GDM1 (cell line): ENCODE measurements at regions not wholly inside any gene's neighbourhood (a gene's known extent, or its start where the extent isn't known, plus 50 kb on each side); places are given as distances from the start of the nearest gene placed in this dataset.
"Not testable (repeated sequence)": the region's sequence is repeated elsewhere in the genome, so short reads cannot be mapped to it uniquely, and the experiment has no call there.

Source experiments
- DNase-seq: peaks from one replicate; lab custom pipeline; 2025; lab: John Stamatoyannopoulos, UW

DNA sequence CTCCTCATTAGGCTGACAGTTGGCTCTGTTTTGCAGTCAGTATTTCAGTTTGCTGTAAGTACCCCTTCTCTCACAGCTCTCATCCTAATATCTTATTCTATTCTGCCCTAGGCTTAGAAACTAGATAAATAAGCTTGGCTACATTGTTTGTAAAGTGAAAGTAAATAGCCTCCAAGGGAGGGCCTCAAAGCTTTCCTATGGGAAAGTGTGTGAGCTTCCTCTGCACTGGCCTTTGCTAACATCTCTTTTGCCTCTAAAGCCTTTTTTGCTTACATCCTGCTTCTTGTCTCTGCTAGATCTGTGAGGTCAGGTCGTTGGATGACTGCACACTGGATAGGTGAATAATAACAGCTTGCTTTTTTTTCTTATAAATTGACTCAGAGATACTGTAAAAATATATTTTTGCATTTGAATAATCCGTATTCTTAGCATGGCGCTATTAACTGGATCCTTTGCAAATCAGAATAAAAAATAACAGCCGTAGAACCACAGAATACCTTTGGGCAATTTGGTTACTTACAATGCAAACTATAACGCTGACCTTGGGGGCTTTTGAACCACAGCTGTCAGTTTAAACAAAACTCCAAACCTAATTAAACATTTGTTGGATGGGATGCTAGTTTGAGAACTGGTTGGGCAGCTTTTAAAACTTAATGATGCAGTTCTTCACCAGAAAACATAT is 55.1 kb downstream of the TTC6 start:
- DNase-seq, result no peak

GRCh38 chr14:37652042-37652441 is 56.6 kb downstream of the TTC6 start:
- DNase-seq, result no peak

DNA sequence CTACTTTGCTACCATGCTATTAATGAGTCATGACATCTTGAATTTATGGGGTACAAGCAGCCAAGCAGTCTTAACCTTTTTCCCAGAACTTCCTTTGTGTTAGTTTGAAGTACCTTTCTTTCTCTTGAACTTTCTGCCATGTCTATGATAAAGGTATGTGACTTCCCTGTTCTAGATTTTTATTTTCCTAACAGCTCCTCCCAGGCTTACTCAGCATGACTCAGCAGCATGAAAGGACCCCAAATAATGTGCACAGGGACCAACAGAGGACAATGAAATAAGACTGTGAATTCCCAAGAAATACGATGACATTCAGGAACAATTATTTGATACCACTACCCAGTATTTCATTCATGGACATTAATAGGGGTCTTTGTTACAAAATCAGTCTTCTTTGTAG is 60.0 kb downstream of the TTC6 start:
- DNase-seq, result no peak

DNA sequence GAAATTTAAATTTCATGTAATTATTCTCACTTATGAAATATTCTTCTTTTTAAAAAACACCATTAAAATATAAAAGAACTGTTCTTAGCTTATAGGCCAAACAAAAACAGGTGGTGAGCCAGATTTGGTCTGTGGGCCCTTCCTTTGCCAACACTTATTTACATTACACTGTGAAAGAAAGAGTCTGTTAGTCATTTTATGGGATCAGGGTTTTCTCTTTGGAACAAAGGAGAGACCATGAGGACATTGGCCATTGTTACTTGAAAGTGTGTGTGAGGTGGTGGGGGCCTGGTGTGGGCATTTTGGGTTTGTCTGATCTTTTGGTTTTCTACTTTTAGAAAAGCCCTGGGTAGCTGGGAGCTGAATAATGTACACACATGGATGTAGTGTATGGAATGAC is 62.7 kb downstream of the TTC6 start:
- no peak for DNase-seq

- no peak for DNase-seq
These were observed 68.1 kb downstream of the TTC6 start for GRCh38 chr14:37663498-37663897.

DNA sequence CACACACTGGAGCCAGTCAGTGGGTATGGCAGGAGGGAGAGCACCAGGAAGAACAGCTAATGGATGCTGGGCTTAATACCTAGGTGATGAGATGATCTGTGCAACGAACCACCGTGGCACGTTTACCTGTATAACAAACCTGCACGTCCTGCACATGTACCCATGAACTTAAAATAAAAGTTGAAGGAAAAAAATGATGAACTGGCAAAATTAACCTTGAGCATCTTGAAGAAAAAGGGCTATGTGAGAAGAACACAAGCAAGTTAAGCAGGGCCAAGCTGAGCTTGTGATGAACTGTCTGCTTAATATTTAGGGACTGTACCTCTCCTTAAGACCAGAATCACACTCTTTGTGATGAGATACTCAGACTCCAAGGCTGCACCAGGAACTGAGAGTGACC is 70.0 kb downstream of the TTC6 start:
- DNase-seq, result no peak

- DNase-seq, result no peak
These were observed 70.5 kb downstream of the TTC6 start for GRCh38 chr14:37665951-37666350.

- DNase-seq, result no peak
These were observed 73.2 kb downstream of the TTC6 start for GRCh38 chr14:37668646-37669045.

DNA sequence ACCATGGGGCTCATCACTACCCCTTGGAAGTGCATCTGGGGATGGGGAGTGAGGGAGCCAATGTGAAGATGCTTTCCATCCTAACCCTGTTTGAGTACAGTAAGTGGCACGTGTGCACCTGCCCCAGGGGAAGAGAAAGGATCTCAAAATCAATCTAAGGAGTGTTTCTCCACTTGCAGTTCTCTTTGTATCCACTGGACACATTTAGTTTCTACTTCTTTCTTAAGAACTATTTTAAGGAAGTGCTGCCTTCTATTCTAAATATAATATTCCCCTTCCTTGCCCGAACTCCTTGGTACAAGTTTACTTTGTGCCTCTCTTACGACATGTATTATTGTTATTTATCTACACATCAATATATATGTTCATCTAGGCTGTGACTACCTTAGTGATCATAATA is 73.8 kb downstream of the TTC6 start:
- no peak for DNase-seq

- DNase-seq, result no peak
These were observed 78.0 kb downstream of the TTC6 start for GRCh38 chr14:37673439-37673838.

DNA sequence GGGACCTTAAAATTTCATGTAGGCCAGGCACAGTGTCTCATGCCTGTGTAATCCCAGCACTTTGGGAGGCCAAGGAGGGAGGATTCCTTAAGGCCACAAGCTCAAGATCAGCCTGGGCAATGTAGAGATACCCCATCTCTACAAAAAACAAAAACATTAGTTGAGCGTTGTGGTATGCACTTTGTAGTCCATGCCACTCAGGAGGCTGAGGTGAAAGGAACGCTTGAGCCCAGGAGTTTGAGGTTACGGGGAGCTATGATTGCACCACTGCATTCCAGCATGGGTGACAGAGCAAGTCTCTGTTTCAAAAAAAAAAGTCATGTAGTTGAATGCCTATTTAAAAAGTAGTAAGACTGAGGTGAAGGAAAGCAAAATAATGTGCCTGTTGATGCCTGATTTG is 83.5 kb downstream of the TTC6 start:
- no peak for DNase-seq

GRCh38 chr14:37681486-37681885 is 86.1 kb downstream of the TTC6 start:
- no peak for DNase-seq

- DNase-seq, result not testable (repeated sequence)
These were observed 97.3 kb downstream of the TTC6 start for GRCh38 chr14:37692680-37693079.

GRCh38 chr14:37693420-37693819 is 98.0 kb downstream of the TTC6 start:
- DNase-seq, result not testable (repeated sequence)

DNA sequence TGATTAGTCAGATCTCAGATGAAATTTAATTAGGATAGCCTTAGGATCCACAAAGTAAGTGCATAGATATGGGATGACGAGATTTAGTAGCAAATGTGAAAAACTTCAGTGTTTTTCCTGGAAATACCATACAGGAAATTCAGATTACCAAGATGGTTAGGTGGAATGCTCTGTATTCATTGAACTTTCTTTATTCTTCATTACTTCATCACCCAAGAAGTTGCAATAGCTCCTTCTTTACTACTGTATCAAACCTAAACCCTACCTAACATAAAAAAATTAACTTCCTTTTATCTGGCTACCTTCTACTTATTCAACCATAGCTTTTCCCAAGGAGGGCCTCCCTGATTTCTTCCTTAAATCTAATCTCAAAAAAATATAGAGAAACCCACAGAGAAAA is 100.4 kb downstream of the TTC6 start:
- no peak for DNase-seq

DNA sequence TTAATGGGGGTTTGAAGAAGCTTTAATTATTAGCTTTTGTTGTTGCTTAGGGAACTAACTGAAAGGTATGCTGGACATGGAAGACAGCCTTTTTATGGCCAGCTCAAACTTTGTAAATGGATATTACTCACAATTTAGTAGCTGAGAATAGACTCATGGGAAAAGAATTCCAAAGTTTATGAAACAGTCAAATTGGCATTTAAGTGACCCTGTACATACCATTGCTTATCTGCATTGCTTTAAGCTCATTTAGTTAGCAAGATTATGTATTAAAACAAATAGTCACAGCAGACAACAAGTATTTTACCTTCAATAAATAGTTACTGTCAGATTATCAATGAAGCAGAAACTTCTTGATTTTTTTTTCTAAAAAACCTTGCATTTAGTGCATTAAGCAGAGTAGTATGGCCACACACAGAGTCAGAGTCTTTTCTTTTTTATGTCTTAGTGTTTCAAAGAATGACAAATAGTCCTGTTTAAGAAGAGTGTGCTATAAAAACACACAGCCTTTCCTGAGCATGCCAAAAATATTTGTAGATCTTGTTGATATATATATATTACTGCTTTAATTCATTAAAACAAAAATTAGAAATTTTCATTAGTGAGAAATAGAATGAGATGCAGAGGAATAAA is 102.2 kb downstream of the TTC6 start:
- no peak for DNase-seq

DNA sequence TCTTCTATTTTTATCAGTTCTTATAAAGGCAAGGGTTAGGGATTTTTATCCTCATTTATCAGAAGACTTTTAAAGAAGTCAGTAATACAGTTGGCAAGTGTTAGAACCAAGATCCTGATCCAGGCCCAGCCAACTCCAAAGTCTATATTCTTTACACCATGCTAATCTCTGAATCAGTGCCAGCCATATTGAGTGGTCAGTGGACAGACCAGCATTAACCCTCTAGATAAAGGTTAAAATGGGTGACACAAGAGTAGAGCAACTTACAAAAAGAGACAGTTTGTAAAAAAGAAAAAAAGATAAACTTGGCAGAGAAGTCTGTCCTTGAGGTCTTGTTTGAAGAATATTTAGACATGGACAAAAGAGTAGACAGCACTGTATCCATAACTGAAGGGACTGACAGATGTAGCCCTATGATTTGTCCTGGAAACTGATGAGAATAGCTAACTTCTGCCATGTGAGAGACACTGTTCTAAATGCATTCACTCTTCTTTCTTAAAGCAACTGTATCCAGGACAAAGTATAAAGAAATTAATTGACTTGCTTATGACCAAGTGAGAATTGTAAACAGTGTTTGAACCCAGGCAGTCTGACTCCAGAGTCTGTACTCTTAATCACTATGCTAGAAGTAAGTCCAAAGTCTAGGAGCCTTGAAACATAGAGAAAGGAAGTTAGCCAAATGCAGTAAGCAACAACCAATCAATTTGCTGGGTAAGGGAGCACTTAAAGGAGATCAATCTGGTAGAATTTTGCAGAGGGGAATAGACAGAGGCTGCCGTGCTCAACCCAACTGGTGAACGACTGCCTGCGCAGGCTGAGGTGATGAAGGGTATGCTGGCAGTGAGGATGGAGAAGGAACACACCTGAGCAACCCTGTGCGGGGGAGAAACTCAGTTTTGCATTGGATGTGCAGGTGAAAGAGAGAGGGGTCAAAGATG is 103.7 kb downstream of the TTC6 start:
- DNase-seq, result no peak

DNA sequence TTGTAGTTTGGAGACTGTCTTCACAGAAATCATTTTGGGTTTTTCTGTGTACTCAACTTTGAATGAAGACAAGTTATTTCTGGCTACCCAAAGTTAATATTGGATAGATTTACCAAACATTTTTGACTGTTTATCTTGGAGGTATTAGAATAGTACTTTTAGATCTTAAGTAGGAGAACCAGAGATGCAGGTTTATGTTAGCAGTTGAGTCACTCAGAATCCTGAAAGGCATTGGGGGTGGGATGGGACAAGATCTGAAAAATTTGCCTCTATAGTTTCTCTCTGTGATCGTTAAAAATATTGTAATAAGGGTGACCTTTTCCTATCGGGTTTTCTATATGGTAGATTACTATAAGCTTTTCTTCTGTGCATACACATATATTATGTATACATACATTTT is 112.3 kb downstream of the TTC6 start:
- no peak for DNase-seq

DNA sequence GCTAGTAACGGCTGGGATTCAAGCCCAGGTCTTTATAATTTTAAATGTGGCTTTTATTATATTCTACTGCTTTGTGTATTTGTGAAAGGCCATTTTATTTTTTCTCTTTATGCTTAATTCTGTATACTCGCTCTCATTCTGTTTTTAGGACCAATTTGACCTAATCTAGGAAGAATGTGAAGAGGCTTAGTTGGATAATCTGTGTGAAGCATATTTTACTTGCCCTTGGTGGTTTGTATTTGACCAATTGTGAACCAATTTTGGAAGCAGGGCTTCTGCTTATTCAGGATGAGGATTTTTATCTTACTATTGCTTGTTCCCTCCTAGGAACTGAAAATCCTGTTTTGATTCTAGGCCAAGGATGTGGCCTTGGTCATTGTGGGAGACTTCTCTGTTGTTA is 113.1 kb downstream of the TTC6 start:
- no peak for DNase-seq

DNA sequence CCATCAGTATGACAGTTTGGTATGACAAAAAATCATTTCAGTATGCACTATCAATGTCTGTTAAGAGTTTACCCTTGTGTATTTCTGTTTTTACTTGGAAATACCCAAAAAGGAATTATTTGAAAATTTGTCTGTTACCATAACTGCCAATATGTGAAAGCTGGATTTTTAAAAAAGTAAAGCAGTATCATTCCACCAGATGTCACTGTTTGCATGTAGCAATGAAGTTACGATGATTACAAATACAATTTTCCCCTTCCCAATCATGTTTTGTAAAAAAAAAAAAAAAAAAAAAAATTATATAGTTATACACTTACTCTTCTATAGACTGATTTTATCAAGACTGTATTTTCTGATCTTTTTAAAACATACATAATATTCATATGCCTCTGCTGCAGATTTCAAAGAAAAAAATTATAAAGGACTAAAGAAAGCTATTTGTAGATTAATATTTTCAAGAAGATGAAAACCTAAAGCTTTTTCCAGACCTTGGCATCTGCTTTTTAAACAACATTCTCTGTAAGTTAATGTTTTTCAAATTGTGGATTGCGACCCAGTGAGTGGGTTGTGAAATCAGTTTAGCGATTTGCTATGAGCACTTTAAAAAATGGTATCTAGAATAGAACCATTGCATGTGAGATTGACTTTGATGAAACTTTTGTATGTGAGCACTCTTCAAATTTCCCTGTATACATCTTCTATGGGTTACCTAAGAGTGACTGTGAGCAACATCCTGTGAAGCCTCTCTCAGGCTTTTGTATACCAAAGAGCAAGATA is 114.2 kb downstream of the TTC6 start:
- no peak for DNase-seq

DNA sequence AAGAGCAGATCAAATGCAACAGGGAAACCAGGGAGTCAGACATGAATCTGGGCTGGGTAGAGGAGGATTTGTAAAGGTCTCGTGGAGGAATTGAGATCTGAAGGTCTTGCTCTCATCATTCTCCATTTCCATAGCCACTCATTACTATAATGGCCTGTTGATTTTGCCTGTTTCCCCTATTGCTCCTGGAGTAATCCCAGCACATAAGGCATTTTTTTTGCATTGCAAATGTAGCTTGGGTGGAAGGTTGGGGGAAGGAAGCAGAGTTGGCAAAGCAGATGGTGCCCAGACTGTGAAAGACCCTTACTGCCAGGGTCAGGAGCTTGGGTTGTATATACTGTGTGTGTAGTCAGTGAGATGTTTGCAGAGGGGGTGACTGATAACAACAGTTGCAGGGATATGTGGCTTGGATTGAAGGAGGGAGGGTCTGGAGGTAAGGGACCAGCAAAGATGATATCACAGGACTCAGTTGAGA is 116.0 kb downstream of the TTC6 start:
- no peak for DNase-seq

GRCh38 chr14:37711831-37712475 is 116.5 kb downstream of the TTC6 start:
- no peak for DNase-seq
